H9 (cell line): ENCODE measurements at regions not wholly inside any gene's neighbourhood (a gene's known extent, or its start where the extent isn't known, plus 50 kb on each side); places are given as distances from the start of the nearest gene placed in this dataset.

Experiments
- DNase-seq: peaks from one replicate; pipeline ENCODE4 v3.0.0-alpha.2; 2017
- H2AFZ ChIP-seq: one replicate; pipeline ENCODE4 v1.6.1; 2013; ENCODE audit warnings: mild to moderate bottlenecking, low read length, control low read depth, moderate library complexity
- H2AK5ac ChIP-seq: 2 replicates; pipeline ENCODE4 v1.6.1; 2013; ENCODE audit warnings: low read length, control low read depth, mixed read lengths; ENCODE audit not compliant: insufficient read length
- H2BK120ac ChIP-seq: one replicate; pipeline ENCODE4 v1.6.1; 2013; ENCODE audit warnings: low read depth, mild to moderate bottlenecking, low read length, control low read depth, inconsistent platforms; ENCODE audit not compliant: poor library complexity, severe bottlenecking
- H2BK12ac ChIP-seq: 2 replicates; pipeline ENCODE4 v1.6.1; 2013; ENCODE audit warnings: low read length, control low read depth, mixed read lengths, low read depth; ENCODE audit not compliant: insufficient read length
- H2BK15ac ChIP-seq: 2 replicates; pipeline ENCODE4 v1.6.1; 2013; ENCODE audit warnings: low read depth, low read length, control low read depth
- H2BK20ac ChIP-seq: one replicate; pipeline ENCODE4 v1.6.1; 2013; ENCODE audit warnings: low read depth, mild to moderate bottlenecking, low read length, control low read depth, inconsistent platforms; ENCODE audit not compliant: poor library complexity, severe bottlenecking
- H2BK5ac ChIP-seq: 2 replicates; pipeline ENCODE4 v1.6.1; 2013; ENCODE audit warnings: low read length, control low read depth, mixed read lengths; ENCODE audit not compliant: insufficient read length
- H3K14ac ChIP-seq: 2 replicates; pipeline ENCODE4 v1.6.1; 2013; ENCODE audit warnings: low read length, control low read depth; ENCODE audit not compliant: insufficient read depth
- H3K18ac ChIP-seq: 2 replicates; pipeline ENCODE4 v1.6.1; 2013; ENCODE audit warnings: low read depth, mild to moderate bottlenecking, mixed read lengths, low read length, control low read depth; ENCODE audit not compliant: insufficient read length
- H3K23ac ChIP-seq: 2 replicates; pipeline ENCODE4 v1.6.1; 2013; ENCODE audit warnings: low read length, control low read depth, mixed read lengths, low read depth; ENCODE audit not compliant: insufficient read length
- H3K23me2 ChIP-seq: 2 replicates; pipeline ENCODE4 v1.6.1; 2013; ENCODE audit warnings: low read depth, mild to moderate bottlenecking, mixed read lengths, low read length, control low read depth; ENCODE audit not compliant: insufficient read length, poor library complexity, severe bottlenecking
- H3K27ac ChIP-seq: 2 replicates; pipeline ENCODE4 v1.5.1; 2013; ENCODE audit warnings: low read length, control low read depth, mixed read lengths, low read depth; ENCODE audit not compliant: insufficient read length
- H3K27me3 ChIP-seq: 2 replicates; pipeline ENCODE4 v1.6.1; 2013; ENCODE audit warnings: low read length, control low read depth, inconsistent platforms; ENCODE audit not compliant: insufficient read depth
- H3K4ac ChIP-seq: 2 replicates; pipeline ENCODE4 v1.6.1; 2013; ENCODE audit warnings: low read depth, mild to moderate bottlenecking, control low read depth, inconsistent platforms, low read length, moderate library complexity
- H3K4me1 ChIP-seq: 2 replicates; pipeline ENCODE4 v1.6.1; 2013; ENCODE audit warnings: low read length, control low read depth, inconsistent platforms; ENCODE audit not compliant: insufficient read depth
- H3K4me2 ChIP-seq: 2 replicates; pipeline ENCODE4 v1.6.1; 2013; ENCODE audit warnings: low read length, control low read depth, mixed read lengths; ENCODE audit not compliant: insufficient read length, insufficient read depth
- H3K56ac ChIP-seq: 2 replicates; pipeline ENCODE4 v1.6.1; 2013; ENCODE audit warnings: low read depth, mild to moderate bottlenecking, mixed read lengths, low read length, control low read depth; ENCODE audit not compliant: insufficient read length
- H3K79me1 ChIP-seq: 2 replicates; pipeline ENCODE4 v1.6.1; 2013; ENCODE audit warnings: low read depth, mild to moderate bottlenecking, moderate library complexity, low read length, control low read depth, inconsistent platforms; ENCODE audit not compliant: insufficient read depth, poor library complexity, severe bottlenecking
- H3K79me2 ChIP-seq: 2 replicates; pipeline ENCODE4 v1.6.1; 2013; ENCODE audit warnings: low read length, control low read depth, inconsistent platforms; ENCODE audit not compliant: insufficient read depth
- H3K9ac ChIP-seq: 2 replicates; pipeline ENCODE4 v1.6.1; 2013; ENCODE audit warnings: low read length, control low read depth, mixed read lengths; ENCODE audit not compliant: insufficient read length; ENCODE audit errors: extremely low read depth
- H3K9me3 ChIP-seq: one replicate; pipeline ENCODE4 v1.6.1; 2013; ENCODE audit warnings: low read depth, low read length, inconsistent platforms; ENCODE audit not compliant: control insufficient read depth
- H3T11ph ChIP-seq: one replicate; pipeline ENCODE4 v1.6.1; 2013; ENCODE audit warnings: mild to moderate bottlenecking, low read length, control low read depth, inconsistent platforms
- H4K20me1 ChIP-seq: one replicate; pipeline ENCODE4 v1.6.1; 2013; ENCODE audit not compliant: control insufficient read depth, insufficient read length, insufficient read depth
- H4K5ac ChIP-seq: 2 replicates; pipeline ENCODE4 v1.6.1; 2013; ENCODE audit warnings: low read depth, mild to moderate bottlenecking, mixed read lengths, low read length, control low read depth; ENCODE audit not compliant: insufficient read length
- H4K8ac ChIP-seq: replicated peaks from 2 replicates; pipeline ENCODE4 v1.6.1; 2013; ENCODE audit warnings: low read length, control low read depth, mixed read lengths, low read depth; ENCODE audit not compliant: insufficient read length
- H4K91ac ChIP-seq: 2 replicates; pipeline ENCODE4 v1.6.1; 2013; ENCODE audit warnings: low read depth, mild to moderate bottlenecking, moderate library complexity, mixed read lengths, low read length, control low read depth; ENCODE audit not compliant: insufficient read length
- H3K27ac Mint-ChIP-seq, 3 experiments: 2 replicates in 2 of 3; 3 replicates in 1 of 3; pipeline ENCODE4 v1.8.0; 2020 to 2021; ENCODE audit warnings: mixed read lengths in 3 of 3, mild to moderate bottlenecking in 1 of 3, moderate library complexity in 1 of 3
- H3K27me3 Mint-ChIP-seq: 2 replicates; pipeline ENCODE4 v1.8.0; 2021; ENCODE audit warnings: low read depth, mild to moderate bottlenecking, moderate library complexity, mixed read lengths
- H3K36me3 Mint-ChIP-seq, 3 experiments: 2 replicates in 2 of 3; 3 replicates in 1 of 3; pipeline ENCODE4 v1.8.0; 2020 to 2021; ENCODE audit warnings: low read depth in 3 of 3, mixed read lengths in 3 of 3; ENCODE audit not compliant: insufficient read depth in 1 of 3
- H3K4me1 Mint-ChIP-seq, 2 experiments: 2 replicates each; pipeline ENCODE4 v1.8.0; 2020; ENCODE audit warnings: mixed read lengths in 2 of 2
- H3K4me3 Mint-ChIP-seq, 2 experiments: 2 replicates in 1 of 2; 3 replicates in 1 of 2; pipeline ENCODE4 v1.8.0; 2020 to 2021; ENCODE audit warnings: mild to moderate bottlenecking in 2 of 2, mixed read lengths in 2 of 2, moderate library complexity in 1 of 2
- H3K9me3 Mint-ChIP-seq, 2 experiments: 2 replicates in 1 of 2; 3 replicates in 1 of 2; pipeline ENCODE4 v1.8.0; 2020; ENCODE audit warnings: mild to moderate bottlenecking in 2 of 2, mixed read lengths in 2 of 2, moderate library complexity in 1 of 2
- CTCF ChIP-seq: fragments of 200-600 bp; sonication (generic); conservative IDR thresholded peaks from 3 replicates; pipeline ENCODE4 v1.8.0; 2021; ENCODE audit warnings: antibody characterized with exemption, mild to moderate bottlenecking
- WGBS: extraction: QIAGEN DNeasy Blood & Tissue Kit; methylation state at CpG from one replicate; pipeline ENCODE4 v1.1.7; 2013; ENCODE audit warnings: missing lambda C conversion rate, low lambda C conversion rate, mixed read lengths; ENCODE audit not compliant: insufficient read length; ENCODE audit errors: extremely low coverage; 5-methylcytosine and 5-hydroxymethylcytosine counted together

- no peak for DNase-seq
- H2BK5ac ChIP-seq = no peak overlapping the region
- no peaks in the 10 kb centered on the region for H3K79me1 ChIP-seq
- peaks cover 0 to 5% of the 10 kb centered on the region in 2 experiments; a peak in 2 of 5 replicates for H3K9me3 Mint-ChIP-seq
- no peaks in the 10 kb centered on the region for H3K27me3 Mint-ChIP-seq
- H2BK12ac ChIP-seq = no peak overlapping the region
- H3K79me2 ChIP-seq = no peaks in the 10 kb centered on the region
- H3K27ac Mint-ChIP-seq = 0 out of 7 replicates have a peak overlapping the region, but pooled peaks of 1 of the 3 experiments have one; percentile 37
- H4K91ac ChIP-seq = no peak overlapping the region
- no peak overlapping the region for H3K56ac ChIP-seq
- H4K20me1 ChIP-seq = no peaks in the 10 kb centered on the region
- H2BK20ac ChIP-seq = no peak overlapping the region
- H3T11ph ChIP-seq = no peak overlapping the region
- H3K4ac ChIP-seq = no peak overlapping the region
- H3K27ac ChIP-seq = no peak overlapping the region
- no CpG with 5 or more reads among the region's 3 CpGs for WGBS
- no peaks in the 10 kb centered on the region; a peak in 1 of 4 replicates for H3K4me1 Mint-ChIP-seq
- H3K23ac ChIP-seq = no peak overlapping the region
- no peak overlapping the region for H3K4me3 Mint-ChIP-seq
- no peak overlapping the region for H4K8ac ChIP-seq
- no peaks in the 10 kb centered on the region for H3K4me1 ChIP-seq
- H4K5ac ChIP-seq = no peak overlapping the region
- H3K14ac ChIP-seq = no peak overlapping the region
- H2BK120ac ChIP-seq = no peak overlapping the region
- no peak overlapping the region for H2AK5ac ChIP-seq
- no peak overlapping the region for H3K4me2 ChIP-seq
- no peak for TF ChIP-seq CTCF
- no peaks in the 10 kb centered on the region for H3K27me3 ChIP-seq
- H3K23me2 ChIP-seq = no peaks in the 10 kb centered on the region
- H3K18ac ChIP-seq = no peak overlapping the region
- H3K36me3 Mint-ChIP-seq = peaks cover 0 to 3% (median 0%) of the 10 kb centered on the region in 3 experiments; a peak in 2 of 7 replicates
- no peak overlapping the region for H2AFZ ChIP-seq
- no peak overlapping the region for H3K9ac ChIP-seq
- no peaks in the 10 kb centered on the region for H3K9me3 ChIP-seq
- no peak overlapping the region for H2BK15ac ChIP-seq
Observed at GRCh38 chr3:152893647-152894046, 58.7 kb downstream of the P2RY1 start.
